Hippocampal formation (tissue), 2 donors: ENCODE measurements at regions not wholly inside any gene's neighbourhood (a gene's known extent, or its start where the extent isn't known, plus 50 kb on each side); places are given as distances from the start of the nearest gene placed in this dataset.

Source experiments
- DNase-seq, 2 donors: peaks; one replicate each; lab custom pipeline; 2025; lab: John Stamatoyannopoulos, UW

DNA sequence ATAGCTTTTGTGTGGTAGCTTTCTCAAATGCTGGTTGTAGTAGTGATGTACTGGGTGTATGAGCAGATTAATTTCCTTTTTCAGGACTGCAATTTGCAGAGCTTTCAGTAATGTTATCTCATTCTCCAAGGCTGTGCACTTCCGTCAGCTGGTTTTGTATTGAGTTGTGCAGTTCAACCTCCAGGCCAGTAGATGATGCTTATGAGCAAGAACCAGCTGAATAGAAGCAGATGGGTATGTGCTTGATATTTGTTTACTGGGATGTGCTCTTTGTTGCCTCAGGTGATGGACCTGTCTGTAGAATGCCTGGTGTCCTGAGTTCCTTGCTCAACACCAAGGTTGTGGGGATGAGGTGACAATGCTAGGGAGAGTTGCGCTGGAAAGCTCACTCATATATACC, 462.8 kb downstream of the PCDH18 start:
- DNase-seq, result no peak

DNA sequence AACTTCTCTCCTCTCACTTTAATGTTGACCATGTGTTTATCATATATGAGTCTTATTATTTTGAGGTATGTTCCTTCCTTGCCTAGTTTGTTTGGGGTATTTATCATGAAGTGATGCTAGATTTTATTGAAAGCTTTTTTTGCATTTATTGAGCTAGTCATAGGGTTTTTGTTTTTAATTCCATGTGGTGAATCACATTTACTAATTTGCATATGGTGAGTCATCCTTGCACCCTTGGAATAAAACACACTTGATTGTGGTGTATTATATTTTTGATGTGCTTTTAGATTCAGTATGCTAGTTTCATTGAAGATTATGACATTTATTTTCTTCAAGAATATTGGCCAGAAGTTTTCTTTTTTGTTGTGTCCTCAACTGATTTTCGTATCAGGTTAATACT, 464.6 kb downstream of the PCDH18 start:
- DNase-seq, result no peak

DNA sequence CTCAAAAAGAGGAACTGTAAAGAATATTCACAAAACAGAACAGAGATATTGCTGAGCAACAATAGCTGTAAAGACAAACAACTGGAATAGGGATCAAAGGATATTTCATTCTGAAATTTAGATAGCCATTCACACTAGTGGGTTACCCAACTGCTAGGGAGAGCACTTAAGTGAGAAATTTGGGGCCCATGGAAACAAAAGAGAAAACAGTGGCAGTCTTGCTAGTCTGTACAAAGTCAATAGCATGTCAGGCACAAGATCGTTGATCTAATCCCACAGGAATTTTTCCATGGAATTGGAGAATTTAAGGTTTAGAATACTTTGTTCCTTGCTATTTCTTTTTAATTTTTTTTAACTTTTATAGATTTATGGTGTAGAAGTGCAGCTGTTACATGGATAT, 467.0 kb downstream of the PCDH18 start:
- no peak for DNase-seq

GRCh38 chr4:137063961-137064360, 468.3 kb downstream of the PCDH18 start:
- DNase-seq, result no peak

DNA sequence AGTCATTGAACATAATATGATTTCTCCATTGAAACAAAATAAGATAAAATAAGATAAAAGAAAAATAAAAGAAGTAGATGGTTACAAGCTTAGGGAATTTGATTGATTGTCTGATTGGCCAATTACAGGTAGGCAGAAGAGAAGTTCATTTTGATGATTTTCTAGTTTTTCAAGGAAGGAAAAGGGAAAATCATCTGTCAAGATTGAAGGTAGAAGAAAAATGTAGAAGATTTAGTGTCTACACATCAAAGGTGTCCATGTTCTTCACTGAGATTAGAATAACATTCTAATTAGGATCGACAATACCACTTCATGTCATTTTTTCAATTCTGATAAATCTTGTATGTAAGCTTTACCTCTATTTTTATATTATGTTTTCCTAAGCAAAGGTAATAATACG, 489.1 kb downstream of the PCDH18 start:
- DNase-seq, result no peak

DNA sequence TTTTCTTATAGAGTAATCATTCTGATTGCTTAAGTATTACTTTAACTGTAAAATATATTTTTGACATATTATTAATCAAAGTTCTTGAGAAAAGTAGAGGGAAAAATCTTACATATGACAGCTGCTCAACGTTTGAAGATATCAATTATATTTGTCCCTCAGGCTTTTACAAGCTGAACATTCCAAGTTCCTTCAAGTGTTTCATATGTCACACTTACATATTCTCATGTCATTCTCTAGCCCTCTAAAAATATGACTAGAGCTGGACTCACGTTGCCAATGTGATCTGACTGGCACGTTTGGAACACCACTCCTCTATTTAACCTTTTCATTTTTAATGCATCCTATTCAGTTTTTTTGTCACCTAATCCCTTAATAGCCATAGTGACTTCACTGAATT, 492.9 kb downstream of the PCDH18 start:
- no peak for DNase-seq

DNA sequence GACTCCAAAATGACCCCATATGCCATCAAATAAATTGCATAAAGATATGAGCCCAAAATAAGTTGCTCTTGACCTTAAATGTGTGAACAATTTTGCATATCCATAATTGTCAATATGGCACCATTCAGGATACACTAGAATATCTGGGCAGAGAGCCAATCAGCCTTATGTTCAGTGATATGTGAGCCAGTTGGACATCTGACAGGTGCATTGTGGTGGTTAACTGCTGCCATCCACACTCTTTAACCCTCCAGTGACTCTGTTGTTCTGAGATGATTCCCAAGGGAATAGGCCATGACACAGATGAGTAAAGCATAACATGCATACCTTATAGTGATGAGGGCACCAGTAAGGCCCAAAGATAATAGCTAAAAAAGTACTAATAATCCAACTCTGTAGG, 500.1 kb downstream of the PCDH18 start:
- DNase-seq, result no peak

- DNase-seq, result no peak
These were observed 503.3 kb downstream of the PCDH18 start for GRCh38 chr4:137029026-137029425.

- no peak for DNase-seq
These were observed 506.7 kb downstream of the PCDH18 start for GRCh38 chr4:137025484-137026059.

DNA sequence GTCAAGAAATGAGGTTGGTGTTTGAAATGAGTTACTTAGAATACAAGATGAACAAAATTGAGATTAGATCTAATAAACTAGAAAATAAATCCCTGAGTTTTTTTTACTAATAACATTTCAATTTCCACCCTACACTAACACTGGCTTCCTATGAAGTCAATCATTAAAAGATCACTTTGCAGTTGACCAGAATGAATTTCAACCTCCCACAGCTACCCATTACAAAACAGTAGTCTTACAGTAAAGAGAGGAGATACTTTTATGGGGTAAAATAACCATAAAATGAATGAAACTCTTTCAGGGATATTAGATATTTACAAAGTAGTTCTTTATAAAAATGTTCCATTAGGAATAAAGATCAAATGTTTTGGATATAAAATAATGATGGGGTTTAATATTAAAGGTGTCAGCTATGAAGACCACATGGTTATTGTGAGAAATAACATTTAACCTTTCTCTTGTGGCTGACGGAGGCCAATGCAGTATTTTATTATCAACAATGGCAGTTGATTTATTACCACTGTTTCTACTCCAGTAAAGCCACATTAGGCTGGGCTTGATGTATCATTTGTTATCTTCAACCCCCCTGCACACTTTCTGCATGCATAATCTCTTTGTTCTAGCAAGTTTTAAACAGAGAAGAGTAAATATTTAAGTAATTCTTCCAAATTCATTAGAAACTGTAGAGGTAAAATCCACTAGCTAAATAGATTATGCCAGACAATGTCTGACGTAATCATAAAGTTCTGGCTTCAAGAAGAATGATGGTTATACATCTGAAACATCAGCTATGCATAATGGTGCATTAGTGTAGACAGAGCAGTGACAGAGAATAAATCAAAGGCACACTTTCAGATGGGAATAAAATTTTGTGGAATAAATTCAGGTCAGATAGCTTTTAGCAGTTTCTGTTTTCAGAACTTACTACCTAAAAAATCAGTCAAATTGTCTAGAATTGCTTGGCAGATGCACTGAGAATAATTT, 516.6 kb downstream of the PCDH18 start:
- no peak for DNase-seq

DNA sequence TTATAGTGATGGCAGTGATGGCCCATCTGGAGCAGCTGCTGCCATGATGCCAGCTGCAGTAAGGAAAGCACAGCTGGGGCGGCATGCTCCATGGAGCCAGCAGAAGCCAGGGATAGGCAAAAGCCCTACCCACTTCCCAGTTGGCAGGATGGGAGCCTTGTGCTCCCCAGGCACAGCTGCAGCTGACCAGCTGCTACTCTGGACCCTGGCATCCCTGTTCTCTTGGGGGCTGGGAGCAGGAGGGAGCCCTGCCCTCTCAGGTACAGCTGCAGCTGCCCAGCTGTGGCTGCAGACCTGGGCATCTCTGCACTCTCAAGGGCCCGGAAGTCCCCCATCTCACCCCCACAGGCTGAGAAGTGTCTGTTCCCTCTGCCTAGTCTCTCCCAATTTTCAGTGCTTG, 531.9 kb downstream of the PCDH18 start:
- DNase-seq, result no peak

- DNase-seq, result no peak
These were observed 540.3 kb downstream of the PCDH18 start for GRCh38 chr4:136992032-136992431.

DNA sequence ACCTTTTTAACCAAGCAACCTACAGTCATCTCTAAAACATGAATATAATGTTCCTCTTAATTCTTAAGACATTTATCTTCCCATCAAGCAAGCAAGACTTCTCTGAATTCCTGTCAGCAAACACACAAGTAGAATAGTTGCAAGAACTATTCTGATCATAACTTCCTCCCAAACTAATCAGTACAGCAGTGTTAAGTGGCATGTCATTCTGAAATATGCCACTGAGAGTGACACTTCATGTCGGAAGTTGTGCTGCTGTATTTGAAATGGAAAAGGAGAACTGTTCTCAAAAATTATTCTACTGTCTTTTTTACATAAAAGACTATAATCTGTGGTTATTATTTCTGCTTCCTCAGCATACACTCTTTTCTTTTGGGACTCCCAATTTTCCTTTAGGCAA, 546.6 kb downstream of the PCDH18 start:
- no peak for DNase-seq

DNA sequence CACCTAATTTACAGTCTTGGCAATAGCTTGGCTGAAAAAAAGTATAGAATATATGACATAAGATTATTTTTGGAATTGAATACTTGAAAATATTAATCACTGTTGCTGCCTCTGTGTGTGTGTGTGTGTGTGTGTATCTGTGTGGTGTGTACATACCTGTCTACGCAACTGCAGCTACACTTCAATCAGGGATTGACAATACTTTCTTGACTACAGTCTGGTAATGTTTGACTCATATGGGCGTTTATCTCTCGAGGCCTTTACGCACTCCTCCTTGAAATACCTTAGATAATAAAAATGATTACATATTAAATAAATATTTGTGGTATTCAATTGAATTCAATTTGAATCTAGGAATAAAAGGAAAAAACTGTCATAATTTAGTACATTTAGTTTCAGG, 565.2 kb downstream of the PCDH18 start:
- DNase-seq, result no peak

GRCh38 chr4:136965478-136965877, 566.8 kb downstream of the PCDH18 start:
- no peak for DNase-seq

- DNase-seq, result no peak
These were observed 569.4 kb downstream of the PCDH18 start for GRCh38 chr4:136962868-136963267.

GRCh38 chr4:136946307-136946907, 585.9 kb downstream of the PCDH18 start:
- no peak for DNase-seq

DNA sequence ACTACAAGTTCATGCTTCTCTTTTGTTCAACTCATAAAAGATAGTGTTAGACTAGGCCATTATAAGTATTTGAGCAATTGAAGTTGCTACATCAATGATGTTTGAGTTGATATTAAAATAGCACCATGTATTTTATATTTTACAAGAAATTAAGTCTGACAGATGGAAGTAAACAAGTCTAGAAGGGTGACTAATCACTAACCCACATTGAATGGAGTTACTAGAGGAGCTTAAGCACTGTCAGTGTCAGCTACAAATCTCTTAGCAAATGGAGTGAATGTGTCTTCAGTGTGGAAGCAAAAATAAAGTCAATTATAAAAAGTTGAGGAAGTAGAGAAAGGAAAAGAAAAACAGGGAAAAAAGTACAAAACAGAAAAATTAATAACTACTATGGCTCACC, 592.5 kb downstream of the PCDH18 start:
- DNase-seq, result no peak

- DNase-seq, result no peak
These were observed 596.4 kb downstream of the PCDH18 start for GRCh38 chr4:136935871-136936270.

- DNase-seq, result no peak
These were observed 597.0 kb downstream of the PCDH18 start for GRCh38 chr4:136935305-136935704.

DNA sequence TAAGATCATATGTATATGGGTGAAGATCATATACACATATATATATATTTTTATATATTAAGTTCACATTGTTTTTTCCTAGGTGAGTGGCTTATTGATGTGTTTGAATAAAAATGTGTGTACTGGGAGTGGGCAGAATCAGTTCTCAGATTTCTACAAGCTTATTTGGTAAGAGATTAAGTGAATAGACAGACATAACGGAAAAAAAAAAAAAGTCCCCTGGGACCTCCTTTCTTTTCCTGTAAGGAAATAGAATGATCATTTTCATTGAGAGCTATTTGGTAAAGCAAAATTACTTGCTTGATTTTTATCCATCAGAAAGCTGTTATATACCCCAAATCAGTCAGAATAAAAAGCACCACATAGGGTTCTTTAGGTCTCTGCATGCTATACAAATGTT, 597.7 kb downstream of the PCDH18 start:
- no peak for DNase-seq

- DNase-seq, result no peak
These were observed 600.5 kb downstream of the PCDH18 start for GRCh38 chr4:136931781-136932180.

DNA sequence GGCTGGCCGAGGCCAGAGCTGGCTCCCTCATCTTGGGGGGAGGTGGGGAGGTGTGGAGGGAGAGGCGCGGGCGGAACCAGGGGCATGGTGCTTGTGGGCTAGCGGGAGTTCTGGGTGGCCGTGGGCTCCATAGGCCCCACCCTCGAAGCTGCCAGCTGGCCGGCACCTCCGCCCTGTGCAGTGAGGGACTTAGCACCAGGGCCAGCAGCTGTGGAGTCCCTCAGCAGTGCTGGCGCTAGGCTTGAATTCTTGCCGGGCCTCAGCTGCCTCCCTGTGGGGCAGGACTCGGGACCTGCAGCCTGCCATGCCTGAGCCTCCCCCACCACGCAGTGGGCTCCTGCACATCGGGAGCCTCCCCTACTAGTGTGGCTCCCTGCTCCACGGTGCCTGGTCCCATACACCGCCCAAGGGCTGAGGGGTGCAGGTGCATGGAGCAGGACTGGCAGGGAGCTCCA, 603.3 kb downstream of the PCDH18 start:
- no peak for DNase-seq
